CD4-positive, alpha-beta memory T cell (primary cell): ENCODE measurements at regions not wholly inside any gene's neighbourhood (a gene's known extent, or its start where the extent isn't known, plus 50 kb on each side); places are given as distances from the start of the nearest gene placed in this dataset.

Source experiments
- CTCF ChIA-PET: fragments of 350-600 bp; sonication (Branson Sonifier 250); formaldehyde crosslinking; loops from one replicate; lab custom pipeline; 2021; ENCODE audit warnings: inconsistent platforms; ENCODE audit not compliant: partially characterized antibody; lab: Charles Lee
- POLR2A ChIA-PET: fragments of 350-600 bp; sonication (Branson Sonifier 250); formaldehyde crosslinking; loops from one replicate; lab custom pipeline; 2021; ENCODE audit not compliant: partially characterized antibody; lab: Charles Lee
- DNase-seq, 5 donors: peaks; one replicate each; pipeline versions ENCODE4 v3.0.0 to v3.0.0-alpha.2; 2020 to 2022; ENCODE audit warnings: mixed read lengths in 1 of 5
- H3K27ac ChIP-seq: one replicate; pipeline ENCODE4 v1.7.0; 2013; ENCODE audit warnings: low read depth, low read length
- H3K27me3 ChIP-seq: 2 replicates; pipeline ENCODE4 v1.7.0; 2013; ENCODE audit warnings: mild to moderate bottlenecking, low read length, moderate library complexity; ENCODE audit not compliant: insufficient read depth
- H3K36me3 ChIP-seq: 2 replicates; pipeline ENCODE4 v1.7.0; 2013; ENCODE audit warnings: mild to moderate bottlenecking, low read length, moderate library complexity; ENCODE audit not compliant: insufficient read depth
- H3K4me1 ChIP-seq: 2 replicates; pipeline ENCODE4 v1.7.0; 2013; ENCODE audit warnings: mild to moderate bottlenecking, low read length, moderate library complexity; ENCODE audit not compliant: insufficient read depth
- H3K4me3 ChIP-seq, 2 donors: one replicate each; pipeline ENCODE4 v1.7.0; 2013; ENCODE audit warnings: low read length in 2 of 2, mild to moderate bottlenecking in 1 of 2
- H3K9me3 ChIP-seq, 2 donors: one replicate each; pipeline ENCODE4 v1.7.0; 2013; ENCODE audit warnings: low read length in 2 of 2, control low read depth in 1 of 2; ENCODE audit not compliant: control insufficient read depth in 1 of 2
- H3K27ac Mint-ChIP-seq, 7 donors: one replicate each; pipeline ENCODE4 v1.8.0; 2020 to 2021; ENCODE audit warnings: mixed read lengths in 7 of 7, mild to moderate bottlenecking in 6 of 7, inconsistent platforms in 3 of 7, moderate library complexity in 3 of 7
- H3K27me3 Mint-ChIP-seq, 2 donors: one replicate each; pipeline ENCODE4 v1.8.0; 2020 to 2021; ENCODE audit warnings: mixed read lengths in 2 of 2
- H3K36me3 Mint-ChIP-seq, 2 donors: one replicate each; pipeline ENCODE4 v1.8.0; 2020 to 2021; ENCODE audit warnings: mixed read lengths in 2 of 2, inconsistent platforms in 1 of 2, mild to moderate bottlenecking in 1 of 2
- H3K4me1 Mint-ChIP-seq, 4 donors: one replicate each; pipeline ENCODE4 v1.8.0; 2020 to 2021; ENCODE audit warnings: mixed read lengths in 4 of 4, mild to moderate bottlenecking in 1 of 4
- H3K4me3 Mint-ChIP-seq, 8 donors: one replicate each; pipeline ENCODE4 v1.8.0; 2020 to 2021; ENCODE audit warnings: mixed read lengths in 8 of 8, mild to moderate bottlenecking in 7 of 8, moderate library complexity in 6 of 8, inconsistent platforms in 3 of 8
- H3K9me3 Mint-ChIP-seq, 8 donors: one replicate each; pipeline ENCODE4 v1.8.0; 2020 to 2021; ENCODE audit warnings: mixed read lengths in 8 of 8, mild to moderate bottlenecking in 5 of 8, inconsistent platforms in 3 of 8, moderate library complexity in 1 of 8
- intact Hi-C: fragments of 100-400 bp; cut with micrococcal nuclease; formaldehyde crosslinking; loops from one replicate; pipeline ENCODE4 v1.15.1; 2023

GRCh38 chr2:239460780-239461179 is 60.0 kb upstream of the HDAC4 start:
- no peaks in the 10 kb centered on the region for H3K4me1 Mint-ChIP-seq
- no peaks in the 10 kb centered on the region for H3K9me3 ChIP-seq
- peaks cover 11 to 13% of the 10 kb centered on the region in 2 donors for H3K27me3 Mint-ChIP-seq
- intact Hi-C loops, result no loop called here
- no peaks in the 10 kb centered on the region for H3K4me1 ChIP-seq
- H3K36me3 Mint-ChIP-seq, result peaks cover 0 to 3% of the 10 kb centered on the region in 2 donors
- H3K4me3 ChIP-seq, result no peak overlapping the region
- ChIA-PET POLR2A (no interaction called here), CTCF (no interaction called here)
- no peak overlapping the region for H3K27ac ChIP-seq
- H3K36me3 ChIP-seq, result no peaks in the 10 kb centered on the region
- H3K27ac Mint-ChIP-seq, result no peak overlapping the region
- no peak overlapping the region for H3K4me3 Mint-ChIP-seq
- peaks cover 0 to 6% (median 0%) of the 10 kb centered on the region in 8 donors for H3K9me3 Mint-ChIP-seq
- peaks cover under 1% of the 10 kb centered on the region for H3K27me3 ChIP-seq
- DNase-seq, result no peak

GRCh38 chr2:239459606-239460005 is 58.8 kb upstream of the HDAC4 start:
- H3K27ac Mint-ChIP-seq, result no peak overlapping the region
- peaks cover 3% of the 10 kb centered on the region for H3K27me3 ChIP-seq
- H3K27me3 Mint-ChIP-seq, result peaks cover 11 to 16% of the 10 kb centered on the region in 2 donors
- H3K27ac ChIP-seq, result no peak overlapping the region
- H3K9me3 Mint-ChIP-seq, result peaks cover 0 to 9% (median 5%) of the 10 kb centered on the region in 8 donors
- POLR2A ChIA-PET, result no interaction called here
- H3K36me3 Mint-ChIP-seq, result peaks cover 0 to 6% of the 10 kb centered on the region in 2 donors
- DNase-seq, result no peak
- no peaks in the 10 kb centered on the region for H3K9me3 ChIP-seq
- no peaks in the 10 kb centered on the region for H3K4me1 ChIP-seq
- H3K4me3 Mint-ChIP-seq, result no peak overlapping the region
- H3K4me3 ChIP-seq, result no peak overlapping the region
- H3K36me3 ChIP-seq, result no peaks in the 10 kb centered on the region
- no peaks in the 10 kb centered on the region for H3K4me1 Mint-ChIP-seq
- CTCF ChIA-PET, result no interaction called here
- intact Hi-C loops, result no loop called here

GRCh38 chr2:239459056-239459455 is 58.2 kb upstream of the HDAC4 start:
- CTCF ChIA-PET, result no interaction called here
- no peak for DNase-seq

GRCh38 chr2:239457586-239458445 is 57.0 kb upstream of the HDAC4 start:
- CTCF ChIA-PET, result no interaction called here

More at GRCh38 chr2:239459056-239459455, 58.2 kb upstream of the HDAC4 start:
- Mint-ChIP-seq H3K4me1 (no peaks in the 10 kb centered on the region), H3K9me3 (peaks cover 0 to 14% (median 8%) of the 10 kb centered on the region in 8 donors), H3K27me3 (peaks cover 13 to 16% of the 10 kb centered on the region in 2 donors), H3K27ac (no peak overlapping the region), H3K36me3 (peaks cover 0 to 10% of the 10 kb centered on the region in 2 donors), H3K4me3 (no peak overlapping the region)
- Histone ChIP-seq H3K36me3 (no peaks in the 10 kb centered on the region), H3K4me3 (no peak overlapping the region), H3K27ac (no peak overlapping the region), H3K27me3 (peaks cover 3% of the 10 kb centered on the region), H3K9me3 (no peaks in the 10 kb centered on the region), H3K4me1 (no peaks in the 10 kb centered on the region)
- POLR2A ChIA-PET, result no interaction called here
- intact Hi-C loops, result no loop called here

GRCh38 chr2:239456940-239457339 is 56.1 kb upstream of the HDAC4 start:
- ChIA-PET POLR2A (no interaction called here), CTCF (no interaction called here)
- Mint-ChIP-seq H3K27ac (peak overlapping the region in 1 of 7 donors; percentile 62), H3K9me3 (peaks cover 2 to 32% (median 24%) of the 10 kb centered on the region in 8 donors), H3K27me3 (peaks cover 16 to 17% of the 10 kb centered on the region in 2 donors), H3K36me3 (peaks cover 0 to 19% of the 10 kb centered on the region in 2 donors), H3K4me3 (no peak overlapping the region), H3K4me1 (no peaks in the 10 kb centered on the region)
- DNase-seq, result no peak
- H3K36me3 ChIP-seq, result no peaks in the 10 kb centered on the region
- no peaks in the 10 kb centered on the region for H3K4me1 ChIP-seq
- H3K9me3 ChIP-seq, result no peaks in the 10 kb centered on the region
- no peak overlapping the region for H3K27ac ChIP-seq
- peaks cover 5% of the 10 kb centered on the region for H3K27me3 ChIP-seq
- intact Hi-C loops, result no loop called here
- no peak overlapping the region for H3K4me3 ChIP-seq

More at GRCh38 chr2:239457586-239458445, 57.0 kb upstream of the HDAC4 start:
- Histone ChIP-seq H3K27me3 (peaks cover 3% of the 10 kb centered on the region), H3K4me3 (no peak overlapping the region), H3K27ac (no peak overlapping the region), H3K9me3 (no peaks in the 10 kb centered on the region), H3K36me3 (no peaks in the 10 kb centered on the region), H3K4me1 (no peaks in the 10 kb centered on the region)
- DNase-seq, result no peak
- H3K4me3 Mint-ChIP-seq, result no peak overlapping the region
- H3K9me3 Mint-ChIP-seq, result peaks cover 0 to 24% (median 16%) of the 10 kb centered on the region in 8 donors
- peaks cover 16% of the 10 kb centered on the region in 2 donors for H3K27me3 Mint-ChIP-seq
- no peaks in the 10 kb centered on the region for H3K4me1 Mint-ChIP-seq
- intact Hi-C loops, result no loop called here
- H3K27ac Mint-ChIP-seq, result peak overlapping the region in 1 of 7 donors; percentile 21
- H3K36me3 Mint-ChIP-seq, result peaks cover 0 to 17% of the 10 kb centered on the region in 2 donors
- POLR2A ChIA-PET, result no interaction called here

- intact Hi-C loops, result no loop called here
- peaks cover 6% of the 10 kb centered on the region for H3K27me3 ChIP-seq
- no peaks in the 10 kb centered on the region for H3K4me1 ChIP-seq
- no peak overlapping the region for H3K27ac ChIP-seq
- H3K27ac Mint-ChIP-seq, result no peak overlapping the region
- H3K27me3 Mint-ChIP-seq, result peaks cover 16 to 17% of the 10 kb centered on the region in 2 donors
- H3K9me3 ChIP-seq, result no peaks in the 10 kb centered on the region
- H3K4me3 Mint-ChIP-seq, result peak overlapping the region in 2 of 8 donors; percentile 17
- H3K4me1 Mint-ChIP-seq, result no peaks in the 10 kb centered on the region
- POLR2A ChIA-PET, result no interaction called here
- DNase-seq, result no peak
- no peak overlapping the region for H3K4me3 ChIP-seq
- peaks cover 2 to 21% of the 10 kb centered on the region in 2 donors for H3K36me3 Mint-ChIP-seq
- H3K9me3 Mint-ChIP-seq, result peaks cover 2 to 43% (median 35%) of the 10 kb centered on the region in 8 donors
- CTCF ChIA-PET, result no interaction called here
- H3K36me3 ChIP-seq, result no peaks in the 10 kb centered on the region
These were observed 54.8 kb upstream of the HDAC4 start for GRCh38 chr2:239455436-239456203.

- peaks cover 15% of the 10 kb centered on the region in 2 donors for H3K27me3 Mint-ChIP-seq
- no peaks in the 10 kb centered on the region for H3K36me3 ChIP-seq
- no peak overlapping the region for H3K27ac ChIP-seq
- H3K4me3 Mint-ChIP-seq, result no peak overlapping the region
- H3K36me3 Mint-ChIP-seq, result peaks cover 2 to 21% of the 10 kb centered on the region in 2 donors
- peaks cover 6% of the 10 kb centered on the region for H3K27me3 ChIP-seq
- no peak overlapping the region for H3K27ac Mint-ChIP-seq
- peaks cover 2 to 45% (median 35%) of the 10 kb centered on the region in 8 donors for H3K9me3 Mint-ChIP-seq
- H3K9me3 ChIP-seq, result no peaks in the 10 kb centered on the region
- DNase-seq, result no peak
- intact Hi-C loops, result no loop called here
- ChIA-PET POLR2A (no interaction called here), CTCF (no interaction called here)
- H3K4me3 ChIP-seq, result no peak overlapping the region
- H3K4me1 ChIP-seq, result no peaks in the 10 kb centered on the region
- H3K4me1 Mint-ChIP-seq, result no peaks in the 10 kb centered on the region
These were observed 53.7 kb upstream of the HDAC4 start for GRCh38 chr2:239454507-239454906.
